HCT116 (cell line): ENCODE measurements at regions not wholly inside any gene's neighbourhood (a gene's known extent, or its start where the extent isn't known, plus 50 kb on each side); places are given as distances from the start of the nearest gene placed in this dataset.

Experiments used
- ATAC-seq: fragments of 200-7000 bp; cut with Tn5 transposase; 2 replicates; pipeline ENCODE4 v1.9.1; 2020; ENCODE audit warnings: mild to moderate bottlenecking, moderate library complexity
- BruUV-seq: library from RNA; stranded (reverse); fragments of 400-500 nt; replicated peaks from 2 replicates; lab custom pipeline; 2021; lab: Mats Ljungman, UMichigan
- CTCF ChIA-PET: fragments of 300-600 bp; sonication (Branson Sonifier 250); formaldehyde crosslinking; loops from one replicate; lab custom pipeline; 2021; ENCODE audit warnings: antibody characterized with exemption; lab: Charles Lee
- POLR2A ChIA-PET: fragments of 300-600, 350-600 bp; sonication (Branson Sonifier 250); formaldehyde crosslinking; loops from one replicate; lab custom pipeline; 2021; ENCODE audit warnings: antibody characterized with exemption; lab: Charles Lee
- RAD21 ChIA-PET, 2 experiments: fragments of 300-600 bp; sonication (Branson Sonifier 250); formaldehyde crosslinking; loops; one replicate each; lab custom pipeline; 2023; ENCODE audit warnings: low total read pairs in 2 of 2; ENCODE audit not compliant: uncharacterized antibody in 2 of 2, unreplicated experiment in 2 of 2, low non-redundant PET in 1 of 2; lab: Charles Lee
- DNase-seq: peaks from one replicate; pipeline ENCODE4 v3.0.0-alpha.2; 2010; ENCODE audit warnings: low read depth, low spot score
- H2AFZ ChIP-seq: fragments of 200-600 bp; shearing (Covaris generic), sonication (generic); 2 replicates; pipeline ENCODE4 v1.6.1; 2017; ENCODE audit warnings: low read depth, mixed run types, mixed read lengths, antibody characterized with exemption, low read length; ENCODE audit not compliant: poor library complexity, severe bottlenecking
- H3K27ac ChIP-seq: 2 replicates; pipeline ENCODE4 v1.5.1; 2012; ENCODE audit warnings: low read depth, low read length
- H3K27me3 ChIP-seq: fragments of 200-600 bp; sonication (generic); 2 replicates; pipeline ENCODE4 v1.6.1; 2016; ENCODE audit warnings: mixed run types, low read length, mixed read lengths; ENCODE audit not compliant: insufficient read depth
- H3K36me3 ChIP-seq, 2 experiments: fragments of 200-500 bp in 1 of 2; fragments of 200-600 bp in 1 of 2; sonication (Bioruptor generic) in 1 of 2; sonication (generic) in 1 of 2; 2 replicates each; pipeline versions ENCODE4 v1.5.1 to v1.6.1; 2014 to 2016; ENCODE audit warnings: low read length in 2 of 2, inconsistent platforms in 1 of 2, mixed read lengths in 1 of 2, mixed run types in 1 of 2; ENCODE audit not compliant: insufficient read depth in 2 of 2, control insufficient read depth in 1 of 2
- H3K4me1 ChIP-seq, 2 experiments: fragments of 200-600 bp in 1 of 2; sonication (generic) in 1 of 2; 2 replicates each; pipeline versions ENCODE4 v1.5.1 to v1.6.1; 2012 to 2017; ENCODE audit warnings: low read length in 2 of 2, inconsistent platforms in 1 of 2, mild to moderate bottlenecking in 1 of 2, mixed read lengths in 1 of 2, mixed run types in 1 of 2, moderate library complexity in 1 of 2; ENCODE audit not compliant: insufficient read depth in 2 of 2, control insufficient read depth in 1 of 2
- H3K4me2 ChIP-seq: fragments of 200-600 bp; sonication (generic); 2 replicates; pipeline ENCODE4 v1.6.1; 2017; ENCODE audit warnings: mixed run types, low read length, mixed read lengths
- H3K4me3 ChIP-seq, 2 experiments: fragments of 200-600 bp in 1 of 2; sonication (generic) in 1 of 2; replicated peaks in 1 of 2; 2 replicates each; pipeline ENCODE4 v1.5.1; 2011 to 2016; ENCODE audit warnings: low read length in 2 of 2, control low read depth in 1 of 2, low read depth in 1 of 2, mild to moderate bottlenecking in 1 of 2, mixed read lengths in 1 of 2, mixed run types in 1 of 2
- H3K79me2 ChIP-seq: fragments of 200-600 bp; sonication (generic); 2 replicates; pipeline ENCODE4 v1.6.1; 2017; ENCODE audit warnings: mild to moderate bottlenecking, mixed run types, low read length, moderate library complexity, mixed read lengths; ENCODE audit not compliant: insufficient read depth
- H3K9ac ChIP-seq: fragments of 200-600 bp; sonication (generic); 2 replicates; pipeline ENCODE4 v1.6.1; 2016; ENCODE audit warnings: low read length, mixed read lengths
- H3K9me2 ChIP-seq: fragments of 200-600 bp; sonication (generic), shearing (Covaris generic); 2 replicates; pipeline ENCODE4 v1.6.1; 2017; ENCODE audit warnings: mixed run types, mild to moderate bottlenecking, moderate library complexity; ENCODE audit not compliant: insufficient read depth
- H3K9me3 ChIP-seq, 2 experiments: fragments of 200-500 bp in 1 of 2; fragments of 200-600 bp in 1 of 2; sonication (Bioruptor generic) in 1 of 2; sonication (generic) in 1 of 2; 2 replicates each; pipeline ENCODE4 v1.6.1; 2014 to 2017; ENCODE audit warnings: low read length in 2 of 2, mixed read lengths in 2 of 2, inconsistent platforms in 1 of 2, low read depth in 1 of 2, mild to moderate bottlenecking in 1 of 2, mixed run types in 1 of 2, moderate library complexity in 1 of 2; ENCODE audit not compliant: control insufficient read depth in 1 of 2, insufficient read depth in 1 of 2
- H4K20me1 ChIP-seq: fragments of 200-600 bp; sonication (generic), shearing (Covaris generic); 2 replicates; pipeline ENCODE4 v1.6.1; 2017; ENCODE audit warnings: mixed run types, mild to moderate bottlenecking, moderate library complexity; ENCODE audit not compliant: insufficient read depth
- CBX3 ChIP-seq: IDR thresholded peaks from 2 replicates; pipeline ENCODE4 v1.6.1; 2012; ENCODE audit warnings: low read depth
- EGR1 ChIP-seq: IDR thresholded peaks from 2 replicates; pipeline ENCODE4 v1.6.1; 2012; ENCODE audit warnings: low read depth
- ELF1 ChIP-seq: IDR thresholded peaks from 2 replicates; pipeline ENCODE4 v1.6.1; 2012; ENCODE audit warnings: low read depth, borderline replicate concordance
- FOSL1 ChIP-seq: IDR thresholded peaks from 2 replicates; pipeline ENCODE4 v1.6.1; 2012; ENCODE audit warnings: low read depth
- JUND ChIP-seq: IDR thresholded peaks from 2 replicates; pipeline ENCODE4 v1.6.1; 2012
- POLR2A ChIP-seq: IDR thresholded peaks from 2 replicates; pipeline ENCODE4 v1.7.0; 2011; ENCODE audit warnings: borderline replicate concordance; ENCODE audit not compliant: insufficient read depth, insufficient read length; ENCODE audit errors: extremely low read depth
- POLR2AphosphoS5 ChIP-seq: IDR thresholded peaks from 2 replicates; pipeline ENCODE4 v1.6.1; 2011; ENCODE audit warnings: mild to moderate bottlenecking, low read depth, low read length, moderate library complexity
- RAD21 ChIP-seq: IDR thresholded peaks from 2 replicates; pipeline ENCODE4 v1.6.1; 2012; ENCODE audit warnings: low read depth, mild to moderate bottlenecking
- SP1 ChIP-seq: IDR thresholded peaks from 2 replicates; pipeline ENCODE4 v1.6.1; 2012; ENCODE audit warnings: low read depth
- SRF ChIP-seq: IDR thresholded peaks from 2 replicates; pipeline ENCODE4 v1.6.1; 2012; ENCODE audit warnings: low read depth
- TCF7L2 ChIP-seq: IDR thresholded peaks from 2 replicates; pipeline ENCODE4 v1.7.0; 2011; ENCODE audit warnings: borderline replicate concordance, inconsistent platforms; ENCODE audit not compliant: insufficient read depth, insufficient read length; ENCODE audit errors: extremely low read depth
- YY1 ChIP-seq: IDR thresholded peaks from 2 replicates; pipeline ENCODE4 v1.6.1; 2011; ENCODE audit warnings: low read length, low read depth, moderate library complexity, mild to moderate bottlenecking; ENCODE audit not compliant: insufficient replicate concordance; ENCODE audit errors: extremely low read depth
- ZFX ChIP-seq: fragments of 450-650 bp; IDR thresholded peaks from 2 replicates; pipeline ENCODE4 v1.6.1; 2017
- ZNF274 ChIP-seq: fragments of 200-500 bp; sonication (Bioruptor generic); IDR thresholded peaks from 2 replicates; pipeline ENCODE4 v1.6.1; 2014; ENCODE audit warnings: mild to moderate bottlenecking, low read depth, low read length, inconsistent platforms
- intact Hi-C: fragments of 100-400 bp; cut with micrococcal nuclease; formaldehyde crosslinking; loops from 2 replicates; pipeline ENCODE4 v1.10.0; 2022
- TF ChIP-seq, protein P1 (sequence below): IDR thresholded peaks from 2 replicates; pipeline ENCODE4 v1.6.1; 2012; ENCODE audit warnings: low read depth
- TF ChIP-seq, protein P2 (sequence below), 3 experiments: fragments of 200-600 bp in 1 of 3; sonication (generic) in 1 of 3; IDR thresholded peaks in 2 of 3; conservative IDR thresholded peaks in 1 of 3; 2 replicates each; pipeline ENCODE4 v1.5.1; 2012 to 2017; ENCODE audit warnings: low read depth in 2 of 3, low read length in 2 of 3, antibody characterized with exemption in 1 of 3, borderline replicate concordance in 1 of 3, control low read depth in 1 of 3, mild to moderate bottlenecking in 1 of 3, mixed read lengths in 1 of 3, mixed run types in 1 of 3, moderate library complexity in 1 of 3; ENCODE audit not compliant: insufficient read depth in 1 of 3
- TF ChIP-seq, protein P3 (sequence below): IDR thresholded peaks from 2 replicates; pipeline ENCODE4 v1.6.1; 2012
- TF ChIP-seq, protein P4 (sequence below): IDR thresholded peaks from 2 replicates; pipeline ENCODE4 v1.6.1; 2012

DNA sequence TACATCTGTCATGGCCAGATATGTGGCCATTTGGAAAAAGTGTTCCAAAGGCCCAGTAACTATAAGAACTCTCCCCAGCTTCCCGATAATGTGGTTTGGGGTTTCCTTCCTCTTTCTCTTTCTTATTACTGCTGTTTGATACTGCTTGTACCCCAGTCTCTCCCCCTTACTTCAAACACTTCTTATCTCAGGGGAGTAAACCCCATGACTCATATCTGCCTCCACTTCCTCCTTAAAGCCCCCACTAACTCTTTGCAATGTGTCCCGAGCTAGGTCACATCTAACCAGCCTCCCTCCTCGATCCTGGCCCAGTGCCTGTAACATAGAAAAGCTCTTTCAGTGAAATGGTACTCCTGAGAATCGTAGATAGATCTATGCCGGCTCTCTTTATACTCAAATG lies 82.4 kb upstream of the STARD13 start:
- DNase-seq (no peak), ATAC-seq (no peak)
- Histone ChIP-seq H3K9ac (no peak overlapping the region), H3K4me2 (no peak overlapping the region), H4K20me1 (no peaks in the 10 kb centered on the region), H2AFZ (no peak overlapping the region), H3K79me2 (no peaks in the 10 kb centered on the region), H3K36me3 (no peaks in the 10 kb centered on the region), H3K27ac (no peak overlapping the region), H3K27me3 (no peaks in the 10 kb centered on the region), H3K4me1 (no peaks in the 10 kb centered on the region), H3K9me2 (no peaks in the 10 kb centered on the region), H3K9me3 (no peaks in the 10 kb centered on the region), H3K4me3 (no peak overlapping the region)
- ChIA-PET CTCF (no interaction called here), RAD21 (no interaction called here), POLR2A (no interaction called here)
- TF ChIP-seq SP1 (no peak), YY1 (no peak), CBX3 (no peak), JUND (no peak), ZNF274 (no peak), POLR2A (no peak), EGR1 (no peak), ELF1 (no peak), TCF7L2 (no peak), ZFX (no peak), FOSL1 (no peak), POLR2AphosphoS5 (no peak), SRF (no peak), RAD21 (no peak)
- TF ChIP-seq, protein P1, sequence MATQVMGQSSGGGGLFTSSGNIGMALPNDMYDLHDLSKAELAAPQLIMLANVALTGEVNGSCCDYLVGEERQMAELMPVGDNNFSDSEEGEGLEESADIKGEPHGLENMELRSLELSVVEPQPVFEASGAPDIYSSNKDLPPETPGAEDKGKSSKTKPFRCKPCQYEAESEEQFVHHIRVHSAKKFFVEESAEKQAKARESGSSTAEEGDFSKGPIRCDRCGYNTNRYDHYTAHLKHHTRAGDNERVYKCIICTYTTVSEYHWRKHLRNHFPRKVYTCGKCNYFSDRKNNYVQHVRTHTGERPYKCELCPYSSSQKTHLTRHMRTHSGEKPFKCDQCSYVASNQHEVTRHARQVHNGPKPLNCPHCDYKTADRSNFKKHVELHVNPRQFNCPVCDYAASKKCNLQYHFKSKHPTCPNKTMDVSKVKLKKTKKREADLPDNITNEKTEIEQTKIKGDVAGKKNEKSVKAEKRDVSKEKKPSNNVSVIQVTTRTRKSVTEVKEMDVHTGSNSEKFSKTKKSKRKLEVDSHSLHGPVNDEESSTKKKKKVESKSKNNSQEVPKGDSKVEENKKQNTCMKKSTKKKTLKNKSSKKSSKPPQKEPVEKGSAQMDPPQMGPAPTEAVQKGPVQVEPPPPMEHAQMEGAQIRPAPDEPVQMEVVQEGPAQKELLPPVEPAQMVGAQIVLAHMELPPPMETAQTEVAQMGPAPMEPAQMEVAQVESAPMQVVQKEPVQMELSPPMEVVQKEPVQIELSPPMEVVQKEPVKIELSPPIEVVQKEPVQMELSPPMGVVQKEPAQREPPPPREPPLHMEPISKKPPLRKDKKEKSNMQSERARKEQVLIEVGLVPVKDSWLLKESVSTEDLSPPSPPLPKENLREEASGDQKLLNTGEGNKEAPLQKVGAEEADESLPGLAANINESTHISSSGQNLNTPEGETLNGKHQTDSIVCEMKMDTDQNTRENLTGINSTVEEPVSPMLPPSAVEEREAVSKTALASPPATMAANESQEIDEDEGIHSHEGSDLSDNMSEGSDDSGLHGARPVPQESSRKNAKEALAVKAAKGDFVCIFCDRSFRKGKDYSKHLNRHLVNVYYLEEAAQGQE: no peak
- TF ChIP-seq, protein P2, sequence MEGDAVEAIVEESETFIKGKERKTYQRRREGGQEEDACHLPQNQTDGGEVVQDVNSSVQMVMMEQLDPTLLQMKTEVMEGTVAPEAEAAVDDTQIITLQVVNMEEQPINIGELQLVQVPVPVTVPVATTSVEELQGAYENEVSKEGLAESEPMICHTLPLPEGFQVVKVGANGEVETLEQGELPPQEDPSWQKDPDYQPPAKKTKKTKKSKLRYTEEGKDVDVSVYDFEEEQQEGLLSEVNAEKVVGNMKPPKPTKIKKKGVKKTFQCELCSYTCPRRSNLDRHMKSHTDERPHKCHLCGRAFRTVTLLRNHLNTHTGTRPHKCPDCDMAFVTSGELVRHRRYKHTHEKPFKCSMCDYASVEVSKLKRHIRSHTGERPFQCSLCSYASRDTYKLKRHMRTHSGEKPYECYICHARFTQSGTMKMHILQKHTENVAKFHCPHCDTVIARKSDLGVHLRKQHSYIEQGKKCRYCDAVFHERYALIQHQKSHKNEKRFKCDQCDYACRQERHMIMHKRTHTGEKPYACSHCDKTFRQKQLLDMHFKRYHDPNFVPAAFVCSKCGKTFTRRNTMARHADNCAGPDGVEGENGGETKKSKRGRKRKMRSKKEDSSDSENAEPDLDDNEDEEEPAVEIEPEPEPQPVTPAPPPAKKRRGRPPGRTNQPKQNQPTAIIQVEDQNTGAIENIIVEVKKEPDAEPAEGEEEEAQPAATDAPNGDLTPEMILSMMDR (IDR thresholded peaks at IDR 0.05 in 2 of 3, conservative IDR thresholded peaks at IDR 0.05 in 1 of 3; ENCODE audit: borderline replicate concordance in 1 of 3, insufficient read depth in 1 of 3, low read depth in 2 of 3, low read length in 2 of 3): no peak
- TF ChIP-seq, protein P3, sequence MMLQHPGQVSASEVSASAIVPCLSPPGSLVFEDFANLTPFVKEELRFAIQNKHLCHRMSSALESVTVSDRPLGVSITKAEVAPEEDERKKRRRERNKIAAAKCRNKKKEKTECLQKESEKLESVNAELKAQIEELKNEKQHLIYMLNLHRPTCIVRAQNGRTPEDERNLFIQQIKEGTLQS: no peak
- TF ChIP-seq, protein P4, sequence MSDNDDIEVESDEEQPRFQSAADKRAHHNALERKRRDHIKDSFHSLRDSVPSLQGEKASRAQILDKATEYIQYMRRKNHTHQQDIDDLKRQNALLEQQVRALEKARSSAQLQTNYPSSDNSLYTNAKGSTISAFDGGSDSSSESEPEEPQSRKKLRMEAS: no peak
- BruUV-seq: no TSS peak
- intact Hi-C loops: no loop called here
